CD4-positive, alpha-beta T cell treated with Interferon alpha-2 for 1 hour (primary cell): ENCODE measurements at regions not wholly inside any gene's neighbourhood (a gene's known extent, or its start where the extent isn't known, plus 50 kb on each side); places are given as distances from the start of the nearest gene placed in this dataset.

Source experiments
- DNase-seq, 2 donors: peaks; one replicate each; pipeline ENCODE4 v3.0.0-alpha.2; 2020 to 2022

DNA sequence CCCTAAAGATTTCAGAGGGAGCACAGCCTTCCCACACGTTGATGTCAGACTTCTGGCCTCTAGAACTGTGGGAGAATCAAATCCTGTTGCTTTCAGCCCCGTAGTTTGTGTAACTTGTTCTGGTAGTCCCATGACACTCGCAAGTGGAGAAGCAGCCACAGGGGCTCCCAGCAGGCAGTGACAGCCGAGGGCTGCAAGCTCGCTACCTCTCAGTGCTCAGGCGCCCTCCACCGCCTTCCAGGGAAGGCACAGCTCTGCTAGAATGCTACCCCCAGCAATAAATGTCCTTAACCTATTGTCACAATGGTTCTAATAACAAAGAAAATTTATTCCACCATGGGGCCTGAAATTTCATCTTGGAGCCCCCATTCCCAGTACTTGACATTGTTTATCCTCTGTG is 143.1 kb upstream of the ZNF236 start:
- DNase-seq, result no peak

DNA sequence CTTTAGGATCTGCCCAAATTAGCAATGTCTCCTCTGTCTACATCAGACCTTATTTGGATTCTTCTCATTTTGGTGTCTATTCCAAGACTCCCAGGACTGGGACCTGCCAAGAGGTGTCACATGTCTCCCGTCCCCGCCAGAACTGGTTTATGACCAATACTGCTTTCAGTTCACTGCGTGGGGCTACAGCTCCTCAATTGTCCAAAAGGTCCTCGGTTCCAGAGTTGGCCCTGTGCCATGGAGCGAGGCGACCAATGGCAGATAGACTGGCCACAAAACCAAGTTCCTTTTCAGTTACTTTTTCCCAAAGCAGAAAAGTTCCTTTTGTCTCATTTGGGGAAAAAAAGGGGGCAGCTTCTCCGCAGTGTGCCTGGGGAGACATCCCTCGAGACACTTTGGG is 144.1 kb upstream of the ZNF236 start:
- no peak for DNase-seq

DNA sequence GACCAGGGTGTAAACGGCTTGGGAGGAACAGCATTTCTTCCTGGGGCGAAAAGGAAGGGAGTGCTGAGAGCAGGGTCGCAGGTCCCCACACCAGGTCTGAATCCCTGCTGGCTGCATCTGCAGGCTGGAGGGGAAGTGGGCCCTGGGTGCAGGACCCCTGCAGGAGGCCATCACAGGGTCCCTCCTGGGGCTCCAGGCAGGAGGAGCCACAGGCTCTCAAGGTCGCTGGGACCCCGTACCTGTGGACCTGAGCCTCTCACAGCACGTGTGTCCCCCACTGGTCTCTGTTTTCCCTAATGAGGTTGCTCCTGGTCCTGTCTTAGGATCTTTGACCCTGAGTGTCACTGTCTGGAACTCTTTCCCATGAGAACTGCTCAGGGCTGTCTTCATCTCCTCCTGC is 147.8 kb upstream of the ZNF236 start:
- no peak for DNase-seq

DNA sequence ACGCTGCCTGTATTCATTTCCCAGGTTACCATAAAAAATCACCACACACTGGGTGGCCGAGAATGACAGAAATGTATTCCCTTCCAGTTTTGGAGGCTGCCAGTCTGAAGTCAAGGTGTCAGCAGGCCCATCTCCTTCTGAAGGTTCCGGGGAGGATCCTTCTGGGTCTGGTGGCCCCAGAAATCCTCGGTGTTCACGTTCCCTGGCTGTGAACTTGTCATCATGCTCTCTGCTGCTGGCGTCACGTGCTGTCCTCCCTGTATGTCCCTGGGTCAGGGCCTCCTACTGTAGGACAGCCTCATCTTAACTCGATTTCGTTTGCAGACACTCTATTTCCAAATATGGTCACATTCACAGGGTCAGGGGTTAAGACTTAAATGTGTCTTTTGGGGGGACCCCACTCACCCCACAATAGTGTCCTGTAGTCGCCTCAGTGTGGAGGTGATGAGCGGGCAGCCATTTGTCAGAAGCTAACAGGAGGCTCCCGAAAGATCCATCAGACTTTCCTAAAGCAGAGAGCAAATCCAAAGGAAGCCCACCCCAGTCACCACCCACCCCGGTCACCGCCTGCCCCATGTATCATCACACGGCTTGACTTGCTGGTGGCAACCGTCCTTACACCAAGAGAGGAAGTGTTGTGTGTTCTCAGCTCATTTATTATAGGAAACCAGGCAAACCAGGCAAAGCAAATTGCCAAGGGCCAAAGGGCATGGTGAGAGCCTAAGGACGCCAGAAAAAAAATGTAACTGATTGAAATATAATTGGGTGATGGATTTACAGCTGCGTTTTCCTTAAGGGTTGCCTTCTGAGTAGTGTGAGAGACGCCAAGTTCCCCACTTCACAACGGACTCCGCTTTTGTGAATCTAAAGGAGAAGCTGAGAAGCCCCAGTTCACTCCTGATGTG is 148.8 kb upstream of the ZNF236 start:
- DNase-seq, result no peak

DNA sequence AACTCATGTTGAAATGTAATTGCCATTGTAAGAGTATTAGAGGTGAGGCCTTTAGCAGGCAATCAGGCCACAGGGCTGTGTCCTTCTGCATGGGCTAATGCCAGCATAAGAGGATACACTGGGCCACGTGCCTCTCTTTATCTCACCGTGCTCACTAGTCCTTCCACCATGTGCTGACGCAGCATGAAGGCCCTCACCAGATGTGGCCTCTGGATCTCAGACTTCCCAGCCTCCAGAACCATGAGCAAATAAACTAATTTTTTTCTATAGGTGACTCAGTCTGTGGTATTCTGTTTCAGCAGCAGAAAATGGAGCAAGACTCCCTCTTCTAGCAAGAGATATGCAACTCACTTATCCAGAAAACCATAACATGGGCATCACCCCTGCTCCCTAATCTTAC is 149.7 kb upstream of the ZNF236 start:
- no peak for DNase-seq

DNA sequence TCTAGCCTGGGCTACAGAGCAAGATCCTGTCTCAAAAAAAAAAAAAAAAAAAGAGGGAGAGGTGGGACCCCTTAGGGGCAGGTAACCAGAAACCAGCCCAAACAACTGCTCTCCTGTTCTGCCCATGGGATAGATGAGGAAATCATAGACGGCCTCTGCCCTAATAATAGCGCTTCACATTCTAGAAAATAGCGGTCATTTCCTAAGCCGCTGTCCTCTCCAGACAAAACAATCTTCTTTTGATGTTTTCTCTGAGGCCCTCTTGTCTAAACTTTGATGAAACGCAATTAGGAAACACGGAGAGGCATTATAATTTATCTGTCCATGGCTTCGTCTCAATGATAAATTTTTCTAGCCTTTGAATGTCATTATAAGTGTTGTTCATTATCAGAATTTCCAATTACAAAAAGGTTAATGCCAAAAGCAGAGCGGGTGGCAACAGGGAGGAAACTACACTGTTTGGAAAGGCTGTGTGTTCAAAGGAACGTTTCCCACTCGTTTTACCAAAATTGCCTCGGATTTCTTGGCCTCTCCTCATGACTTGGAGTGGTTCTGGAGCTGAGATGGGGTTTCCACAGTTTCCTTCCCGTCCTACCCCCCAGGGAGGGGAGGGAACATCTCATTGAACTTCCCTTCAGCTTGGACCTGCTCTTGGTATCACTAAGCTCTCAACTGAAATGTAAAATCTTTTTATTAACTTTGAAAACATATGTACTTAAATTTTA is 151.6 kb upstream of the ZNF236 start:
- no peak for DNase-seq

GRCh38 chr18:76668546-76668945 is 153.8 kb upstream of the ZNF236 start:
- DNase-seq, result no peak

GRCh38 chr18:76668119-76668518 is 154.2 kb upstream of the ZNF236 start:
- DNase-seq, result no peak

GRCh38 chr18:76667603-76668002 is 154.8 kb upstream of the ZNF236 start:
- no peak for DNase-seq

- no peak for DNase-seq
These were observed 159.7 kb upstream of the ZNF236 start for GRCh38 chr18:76662626-76663025.

DNA sequence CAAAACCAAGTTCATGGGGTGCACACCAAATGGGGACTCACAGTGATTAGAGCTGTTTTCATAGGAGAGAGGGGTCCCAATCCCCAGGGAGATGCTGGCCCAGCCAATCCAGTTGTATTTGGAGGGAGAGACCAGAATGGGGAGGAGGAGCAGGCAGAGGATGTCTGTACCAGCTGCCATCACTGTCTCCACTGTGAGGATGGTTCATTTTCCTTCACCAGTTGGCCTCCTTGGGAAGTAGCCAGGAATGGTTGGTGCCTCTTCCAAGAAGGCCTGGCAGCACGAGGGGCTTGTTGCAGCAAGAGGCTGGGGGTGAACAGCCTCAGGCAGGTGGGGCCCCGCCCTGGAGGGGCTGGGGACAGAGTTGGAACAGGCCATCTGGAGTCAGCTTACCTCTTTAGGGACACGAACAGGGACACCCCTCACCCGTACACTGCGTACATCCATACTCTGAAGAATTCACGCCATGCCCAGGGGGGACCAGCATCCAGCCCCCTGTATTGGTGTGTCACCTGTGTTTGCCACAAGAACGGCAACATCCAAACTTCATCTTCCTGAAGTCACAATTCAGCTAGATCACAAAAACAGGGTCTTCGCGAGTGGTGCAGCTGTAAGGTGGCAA is 161.7 kb upstream of the ZNF236 start:
- no peak for DNase-seq

GRCh38 chr18:76658627-76659026 is 163.6 kb upstream of the ZNF516 start:
- no peak for DNase-seq

DNA sequence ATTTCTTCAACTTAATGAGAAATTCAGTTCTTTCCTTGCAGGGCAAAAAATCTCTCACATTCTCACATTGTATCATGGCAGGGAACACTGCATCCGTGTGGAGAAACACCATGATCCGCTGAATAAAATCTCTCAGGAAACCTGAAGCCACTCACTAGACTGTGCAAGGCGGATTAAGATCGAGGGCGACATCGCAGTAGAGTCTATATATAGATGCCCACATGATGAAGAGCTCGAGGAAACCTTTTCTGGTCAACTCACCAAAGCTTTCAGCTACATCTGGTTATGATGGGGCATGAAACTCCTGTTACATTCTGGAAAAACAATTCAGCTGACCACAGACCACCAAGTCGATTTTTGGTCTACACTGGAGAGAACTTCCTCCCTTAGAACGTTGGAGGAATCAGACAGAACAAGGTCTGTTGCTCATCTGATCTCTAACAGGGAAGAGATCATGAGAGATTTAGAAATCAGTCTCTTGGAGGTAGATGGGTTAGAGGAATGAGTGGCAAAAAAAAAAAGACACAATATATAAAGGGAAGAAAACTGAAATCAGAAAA is 162.9 kb upstream of the ZNF516 start:
- DNase-seq, result no peak

DNA sequence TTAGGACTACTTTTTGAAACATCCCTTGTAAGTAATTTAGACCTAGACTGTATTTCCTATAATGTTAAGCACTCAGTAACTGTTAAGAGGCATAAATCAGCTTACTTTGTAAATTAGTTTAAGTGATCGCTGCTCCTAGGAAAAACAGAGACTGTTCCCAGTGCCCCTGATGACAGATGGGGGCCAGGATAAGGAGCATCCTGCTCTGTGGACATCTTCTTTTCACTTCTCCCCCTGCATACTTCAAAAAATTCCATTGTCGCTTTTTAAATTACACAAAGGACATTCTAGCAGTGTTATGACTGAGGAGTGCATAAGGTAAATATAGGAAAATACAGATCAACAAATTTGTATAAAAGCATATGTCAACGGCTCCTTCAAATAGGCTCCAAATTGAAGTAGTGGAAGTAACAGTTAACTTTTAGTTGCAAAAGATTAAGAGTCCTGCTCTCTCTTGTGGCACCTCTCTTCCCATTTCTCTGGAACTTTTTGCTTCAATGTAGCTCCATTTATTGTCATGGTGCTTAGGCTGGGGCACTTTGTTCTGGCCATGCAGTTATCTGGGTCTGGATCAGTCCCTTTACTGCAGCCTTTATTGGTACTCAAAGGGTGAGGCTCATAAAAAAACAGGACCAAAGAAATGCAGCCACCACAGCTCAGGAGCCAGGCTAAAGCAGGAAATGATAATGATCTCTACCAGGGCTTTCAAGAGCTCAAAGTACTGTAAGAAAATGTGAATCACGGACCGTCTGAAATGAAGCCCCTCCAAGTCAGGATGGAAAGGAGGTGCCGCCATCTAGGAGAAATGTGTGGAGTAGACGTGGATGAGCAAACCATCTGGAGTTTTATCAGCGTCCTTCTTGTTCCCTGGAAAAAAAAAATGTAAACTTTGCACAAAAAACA is 162.1 kb upstream of the ZNF516 start:
- no peak for DNase-seq

GRCh38 chr18:76654577-76654976 is 159.5 kb upstream of the ZNF516 start:
- no peak for DNase-seq

DNA sequence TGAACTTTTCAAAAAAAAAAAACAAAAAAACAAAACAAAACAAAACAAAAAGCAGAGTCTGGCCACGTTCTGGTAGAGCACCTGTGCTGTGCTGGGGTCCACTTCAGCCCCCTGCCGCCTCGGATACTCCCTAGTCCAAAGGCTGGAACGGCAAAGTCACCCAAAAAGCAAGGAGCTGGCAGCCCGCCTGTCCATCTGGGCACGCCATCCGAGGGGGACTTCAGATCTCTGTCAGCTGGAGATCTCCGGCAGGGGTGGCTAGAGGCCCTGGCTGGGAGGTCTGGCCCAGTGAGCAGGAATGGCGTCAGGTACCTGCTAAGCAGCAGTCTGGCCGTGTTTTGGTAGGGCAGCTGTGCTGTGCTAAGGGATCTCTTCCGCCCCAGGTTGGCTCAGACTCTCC is 152.3 kb upstream of the ZNF516 start:
- no peak for DNase-seq

- no peak for DNase-seq
These were observed 149.5 kb upstream of the ZNF516 start for GRCh38 chr18:76644580-76644979.

- no peak for DNase-seq
These were observed 149.0 kb upstream of the ZNF516 start for GRCh38 chr18:76643996-76644395.

GRCh38 chr18:76643199-76643598 is 148.2 kb upstream of the ZNF516 start:
- no peak for DNase-seq

DNA sequence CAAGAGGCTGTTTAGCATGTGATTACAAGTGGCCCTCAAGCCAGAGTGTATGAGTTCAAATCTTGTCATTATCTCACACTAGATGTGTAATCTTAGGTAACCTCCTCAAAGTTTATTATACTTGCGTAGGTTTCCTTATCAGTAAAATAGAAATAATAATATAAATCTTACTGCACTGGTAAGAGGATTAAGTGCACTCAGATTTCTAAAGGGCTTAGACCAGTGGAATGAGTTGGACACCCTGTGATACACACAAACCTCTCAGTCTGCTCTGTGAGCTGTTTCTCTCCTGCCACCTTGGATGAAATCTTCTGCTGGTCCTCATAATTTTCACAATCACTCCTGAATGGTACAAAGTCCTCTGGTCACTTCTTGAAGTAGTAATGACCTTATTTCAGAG is 145.4 kb upstream of the ZNF516 start:
- no peak for DNase-seq

DNA sequence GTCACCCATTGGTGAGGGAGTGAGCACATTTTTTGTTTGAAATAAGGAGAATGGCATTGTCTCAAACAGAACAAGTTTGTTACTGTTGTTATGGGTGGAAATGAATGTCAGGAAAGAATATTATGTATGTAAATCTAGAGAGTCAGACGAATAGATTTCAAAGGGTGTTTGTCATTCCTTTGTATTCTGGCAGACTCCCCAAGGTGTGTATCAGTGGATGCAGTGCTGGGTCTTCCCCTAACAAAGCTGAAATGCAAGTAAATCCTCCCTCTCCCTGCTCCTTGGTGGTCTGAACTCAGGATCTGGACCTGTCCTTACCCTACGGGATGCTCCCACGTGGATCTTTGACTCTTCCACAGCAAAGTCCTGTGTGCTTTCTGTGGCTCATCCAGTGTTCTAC is 139.5 kb upstream of the ZNF516 start:
- DNase-seq, result no peak

DNA sequence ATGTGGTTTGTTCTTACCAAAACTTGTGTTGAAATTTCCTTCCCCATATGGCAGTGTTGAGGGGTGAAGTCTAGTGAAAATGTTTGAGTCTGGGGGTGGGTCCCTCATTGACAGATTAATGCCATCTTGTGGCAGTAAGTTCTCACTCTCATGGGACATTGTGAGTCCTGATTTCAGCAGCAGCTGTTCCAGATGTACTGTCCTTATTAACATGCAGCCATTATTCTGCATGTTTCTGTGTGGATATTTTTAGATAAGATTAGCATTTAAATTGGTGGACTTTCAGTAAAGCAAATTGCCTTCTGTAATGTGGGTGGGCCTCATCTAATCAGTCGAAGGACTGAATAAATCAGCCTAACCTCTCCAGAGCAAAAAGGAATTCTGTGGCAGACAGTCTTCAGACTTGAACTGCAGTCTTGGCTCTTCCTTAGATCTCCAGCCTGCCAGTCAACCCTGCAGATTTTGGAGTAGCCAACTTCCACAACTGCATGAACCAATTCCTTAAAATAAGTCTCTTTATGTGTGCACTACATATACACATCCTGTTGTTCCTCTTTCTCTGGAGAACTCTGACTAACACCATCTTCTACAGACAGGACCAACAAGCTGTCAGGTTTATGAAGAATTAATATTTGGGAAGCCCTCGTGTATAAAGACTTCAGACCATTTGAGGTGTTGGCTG is 138.7 kb upstream of the ZNF516 start:
- DNase-seq, result no peak
